Activated naive CD8-positive, alpha-beta T cell treated with anti-CD3 and anti-CD28 coated beads, Interleukin-2, amount 10 ng/mL, durations not matched to agents 7 days and 5 days (primary cell): ENCODE measurements at regions not wholly inside any gene's neighbourhood (a gene's known extent, or its start where the extent isn't known, plus 50 kb on each side); places are given as distances from the start of the nearest gene placed in this dataset.
"Not testable (repeated sequence)": the region's sequence is repeated elsewhere in the genome, so short reads cannot be mapped to it uniquely, and the experiment has no call there.

Experiments used
- ATAC-seq: fragments of 150-1000 bp; cut with Tn5 transposase; one replicate; pipeline ENCODE4 v1.10.0; 2021; ENCODE audit warnings: low read depth, moderate library complexity
- POLR2A ChIA-PET: fragments of 350-600 bp; sonication (Branson Sonifier 250); formaldehyde crosslinking; loops from one replicate; lab custom pipeline; 2021; ENCODE audit warnings: antibody characterized with exemption; lab: Charles Lee
- DNase-seq: peaks from one replicate; pipeline ENCODE4 v3.0.0; 2021
- H3K27ac Mint-ChIP-seq: one replicate; pipeline ENCODE4 v1.8.0; 2022; ENCODE audit warnings: mild to moderate bottlenecking, mixed read lengths
- H3K27me3 Mint-ChIP-seq: one replicate; pipeline ENCODE4 v1.8.0; 2022; ENCODE audit warnings: mild to moderate bottlenecking, moderate library complexity, mixed read lengths
- H3K36me3 Mint-ChIP-seq: one replicate; pipeline ENCODE4 v1.8.0; 2021; ENCODE audit warnings: mild to moderate bottlenecking, mixed read lengths
- H3K4me1 Mint-ChIP-seq: one replicate; pipeline ENCODE4 v1.8.0; 2021; ENCODE audit warnings: mixed read lengths
- H3K4me3 Mint-ChIP-seq: one replicate; pipeline ENCODE4 v1.8.0; 2022; ENCODE audit warnings: mild to moderate bottlenecking, moderate library complexity, mixed read lengths
- H3K9me3 Mint-ChIP-seq: one replicate; pipeline ENCODE4 v1.8.0; 2021; ENCODE audit warnings: mixed read lengths

DNA sequence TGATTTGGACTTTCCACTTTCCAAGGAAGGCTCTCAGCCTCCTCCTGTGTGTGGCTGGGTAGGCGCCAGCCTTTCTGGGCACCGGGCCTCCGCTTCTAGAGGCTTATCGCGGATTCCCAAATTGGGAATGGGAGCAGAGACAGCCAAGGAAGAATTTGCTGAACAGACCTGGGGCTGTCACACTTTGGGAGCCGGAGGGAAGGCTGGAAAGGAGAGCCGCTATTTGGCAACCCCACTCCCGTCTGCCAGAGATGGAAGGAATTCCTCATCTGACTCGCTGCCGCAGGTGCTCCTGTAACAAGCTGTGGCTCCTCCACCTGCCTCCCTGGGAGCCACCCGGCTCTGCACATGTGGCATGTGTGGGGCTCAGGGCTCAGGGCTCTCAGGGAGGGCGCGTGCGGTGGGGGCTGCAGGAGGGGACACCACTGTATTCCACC lies 50.8 kb upstream of the ECHDC3 start:
- Mint-ChIP-seq H3K27me3 (peaks cover 2% of the 10 kb centered on the region), H3K27ac (no peak overlapping the region), H3K9me3 (no peaks in the 10 kb centered on the region), H3K36me3 (no peaks in the 10 kb centered on the region), H3K4me1 (peaks cover 6% of the 10 kb centered on the region), H3K4me3 (no peak overlapping the region)
- ATAC-seq (no peak), DNase-seq (no peak)
- POLR2A ChIA-PET, result no interaction called here

DNA sequence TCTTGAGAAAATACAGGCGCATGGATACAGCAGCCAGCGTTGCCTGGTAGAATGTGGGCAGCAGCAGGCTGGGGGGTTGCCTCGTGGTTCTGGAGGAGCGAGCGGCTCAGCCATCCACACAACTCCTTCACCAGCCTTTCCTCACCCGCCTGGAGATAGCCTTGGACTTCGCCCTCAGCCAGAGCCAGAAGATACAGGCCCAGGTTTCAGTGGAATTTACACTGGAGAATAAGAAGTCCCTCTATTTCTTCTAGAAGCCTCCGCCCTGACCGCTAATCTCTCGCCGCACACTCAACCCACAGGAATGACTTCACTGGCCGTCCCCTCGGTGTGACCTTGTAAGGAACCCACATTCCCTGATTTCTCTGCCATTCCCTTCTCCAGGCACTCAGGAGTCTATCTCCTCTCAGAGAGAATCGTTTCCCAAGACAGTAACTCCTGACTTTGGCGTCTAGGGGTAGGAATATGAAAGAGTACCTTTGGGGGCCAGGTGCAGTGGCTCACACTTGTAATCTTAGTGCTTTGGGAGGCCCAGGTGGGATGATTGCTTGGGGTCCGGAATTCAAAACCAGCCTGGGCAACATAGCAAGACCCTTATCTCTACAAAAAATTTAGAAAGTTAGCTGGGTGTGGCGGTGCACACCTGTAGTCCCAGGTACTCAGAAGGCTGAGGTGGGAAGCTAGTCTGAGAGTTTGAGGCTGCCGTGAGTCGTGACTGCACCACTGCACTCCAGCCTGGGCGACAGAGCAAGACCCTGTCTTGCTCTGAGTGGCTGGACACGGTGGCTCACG lies 52.0 kb upstream of the ECHDC3 start:
- DNase-seq (no peak), ATAC-seq (no peak)
- peaks cover 15% of the 10 kb centered on the region for H3K4me1 Mint-ChIP-seq
- POLR2A ChIA-PET, result no interaction called here
- H3K36me3 Mint-ChIP-seq, result no peaks in the 10 kb centered on the region
- H3K4me3 Mint-ChIP-seq, result no peak overlapping the region
- H3K27ac Mint-ChIP-seq, result no peak overlapping the region
- no peaks in the 10 kb centered on the region for H3K9me3 Mint-ChIP-seq
- H3K27me3 Mint-ChIP-seq, result peaks cover 2% of the 10 kb centered on the region

DNA sequence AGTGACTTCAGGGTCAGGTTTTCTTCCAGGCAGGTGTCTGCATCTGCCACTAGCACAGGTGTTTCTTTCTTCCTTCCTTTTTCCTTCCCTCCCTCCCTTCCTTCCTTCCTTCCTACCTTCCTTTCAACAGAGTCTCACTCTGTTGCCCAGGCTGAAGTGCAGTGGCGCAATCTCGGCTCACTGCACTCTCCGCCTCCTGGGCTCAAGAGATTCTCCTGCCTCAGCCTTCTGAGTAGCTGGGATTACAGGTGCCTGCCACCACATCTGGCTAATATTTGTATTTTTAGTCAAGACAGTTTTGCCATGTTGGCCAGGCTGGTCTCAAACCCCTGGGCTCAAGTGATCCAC lies 53.8 kb upstream of the ECHDC3 start:
- DNase-seq, H3K36me3 Mint-ChIP-seq, H3K4me3 Mint-ChIP-seq, H3K27ac Mint-ChIP-seq, ATAC-seq, POLR2A ChIA-PET, H3K9me3 Mint-ChIP-seq, H3K27me3 Mint-ChIP-seq: not testable (repeated sequence)
- peaks cover 32% of the 10 kb centered on the region for H3K4me1 Mint-ChIP-seq

DNA sequence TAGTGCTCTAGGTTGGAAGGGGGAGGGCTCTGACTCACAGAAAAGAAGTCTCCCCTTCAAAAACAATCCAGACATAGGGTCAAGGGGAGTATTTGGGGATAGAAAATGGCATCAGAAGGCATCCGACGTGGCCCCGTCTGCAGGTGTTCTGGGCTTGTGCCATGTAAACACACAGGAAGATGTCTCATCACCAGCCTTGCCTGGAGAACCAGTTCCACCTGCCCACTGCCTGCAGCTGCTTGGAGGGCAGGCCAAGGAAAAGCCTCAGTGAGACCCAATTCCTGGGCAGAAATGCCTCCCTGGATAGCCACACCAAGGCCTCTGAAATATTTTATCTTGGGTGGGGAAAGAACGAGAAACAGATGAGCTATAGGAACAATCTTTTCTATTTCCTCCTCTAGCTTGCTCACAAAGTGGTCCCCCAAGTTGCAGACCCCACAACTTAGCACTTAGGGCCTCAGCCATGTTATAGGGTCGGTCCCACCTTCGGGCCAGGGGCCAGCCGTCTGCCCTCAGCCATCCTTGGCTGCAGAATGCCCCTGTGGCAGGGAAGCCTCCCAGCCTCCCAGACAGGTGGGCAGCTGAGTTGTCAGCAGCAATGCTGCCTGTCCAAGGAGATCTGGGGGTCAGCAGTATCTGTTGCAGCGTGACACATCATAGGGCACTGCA lies 54.3 kb upstream of the ECHDC3 start:
- ATAC-seq, result no peak
- POLR2A ChIA-PET, result interaction anchor here (0.6 kb wide), 1 partner anchor 1241 kb away, joined by 4 read pairs; no protein-coding TSS in a partner anchor
- Mint-ChIP-seq H3K36me3 (no peaks in the 10 kb centered on the region), H3K27ac (peak overlapping the region; percentile 19), H3K9me3 (no peaks in the 10 kb centered on the region), H3K4me1 (peaks cover 32% of the 10 kb centered on the region), H3K27me3 (no peaks in the 10 kb centered on the region), H3K4me3 (no peak overlapping the region)
- no peak for DNase-seq

DNA sequence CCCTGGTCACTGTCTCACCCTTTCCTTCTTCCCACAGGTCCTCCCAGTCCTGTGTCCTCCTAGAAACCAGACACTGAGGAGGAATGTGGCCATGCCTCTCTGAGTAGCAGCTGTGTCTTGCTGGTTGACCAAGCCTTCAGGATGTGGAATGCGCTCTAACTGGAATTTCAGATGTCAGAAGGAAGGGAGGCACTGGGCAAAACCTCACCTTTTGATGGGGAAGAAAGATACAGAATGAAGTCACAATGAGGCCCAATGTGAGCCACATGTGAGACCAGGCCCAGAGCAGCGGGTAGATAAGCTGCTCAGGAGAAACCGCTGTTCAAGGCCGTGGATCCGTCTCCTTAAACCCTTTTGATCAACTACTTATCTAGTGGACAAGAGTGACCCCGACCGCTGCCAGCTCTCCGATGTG lies 54.8 kb upstream of the ECHDC3 start:
- POLR2A ChIA-PET, result interaction anchor here (0.6 kb wide), 1 partner anchor 1241 kb away, joined by 4 read pairs; no protein-coding TSS in a partner anchor
- H3K27ac Mint-ChIP-seq, result peak overlapping the region; percentile 19
- ATAC-seq, result no peak

DNA sequence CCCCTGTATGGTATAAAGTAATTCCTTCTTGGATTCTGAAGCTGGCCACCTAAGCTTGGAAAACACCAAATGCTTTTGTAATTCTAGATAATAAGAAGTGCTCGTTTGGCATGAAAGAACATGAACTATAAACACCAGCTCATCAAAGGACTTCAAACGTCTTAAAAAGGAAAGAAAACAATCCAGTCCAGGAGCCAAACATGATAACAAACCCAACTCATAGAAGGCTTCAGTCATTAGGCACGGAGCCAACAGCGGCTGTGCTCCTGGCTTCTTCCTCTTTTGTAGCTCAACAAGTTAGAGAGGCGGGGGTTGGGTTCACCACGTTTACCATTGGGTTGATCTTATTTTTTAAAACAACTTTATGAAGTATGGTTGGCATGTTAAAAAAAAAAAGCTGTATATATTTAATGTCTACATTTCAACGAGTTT lies 56.4 kb upstream of the ECHDC3 start:
- H3K27me3 Mint-ChIP-seq, result peaks cover 4% of the 10 kb centered on the region
- ATAC-seq (no peak), DNase-seq (no peak)
- H3K9me3 Mint-ChIP-seq, result no peaks in the 10 kb centered on the region
- H3K4me1 Mint-ChIP-seq, result peaks cover 37% of the 10 kb centered on the region
- H3K27ac Mint-ChIP-seq, result peak overlapping the region; percentile 92
- H3K4me3 Mint-ChIP-seq, result peak overlapping the region; percentile 80
- POLR2A ChIA-PET, result interaction anchor here (1.1 to 2.7 kb wide), 5 partner anchors 24 to 77 kb away, joined by 3 to 14 read pairs (median 7); partner anchors contain the start of gene USP6NL
- no peaks in the 10 kb centered on the region for H3K36me3 Mint-ChIP-seq

More for the DNA sequence above, 54.8 kb upstream of the ECHDC3 start:
- Mint-ChIP-seq H3K36me3 (no peaks in the 10 kb centered on the region), H3K9me3 (no peaks in the 10 kb centered on the region), H3K4me3 (no peak overlapping the region), H3K4me1 (peaks cover 35% of the 10 kb centered on the region), H3K27me3 (no peaks in the 10 kb centered on the region)
- no peak for DNase-seq

DNA sequence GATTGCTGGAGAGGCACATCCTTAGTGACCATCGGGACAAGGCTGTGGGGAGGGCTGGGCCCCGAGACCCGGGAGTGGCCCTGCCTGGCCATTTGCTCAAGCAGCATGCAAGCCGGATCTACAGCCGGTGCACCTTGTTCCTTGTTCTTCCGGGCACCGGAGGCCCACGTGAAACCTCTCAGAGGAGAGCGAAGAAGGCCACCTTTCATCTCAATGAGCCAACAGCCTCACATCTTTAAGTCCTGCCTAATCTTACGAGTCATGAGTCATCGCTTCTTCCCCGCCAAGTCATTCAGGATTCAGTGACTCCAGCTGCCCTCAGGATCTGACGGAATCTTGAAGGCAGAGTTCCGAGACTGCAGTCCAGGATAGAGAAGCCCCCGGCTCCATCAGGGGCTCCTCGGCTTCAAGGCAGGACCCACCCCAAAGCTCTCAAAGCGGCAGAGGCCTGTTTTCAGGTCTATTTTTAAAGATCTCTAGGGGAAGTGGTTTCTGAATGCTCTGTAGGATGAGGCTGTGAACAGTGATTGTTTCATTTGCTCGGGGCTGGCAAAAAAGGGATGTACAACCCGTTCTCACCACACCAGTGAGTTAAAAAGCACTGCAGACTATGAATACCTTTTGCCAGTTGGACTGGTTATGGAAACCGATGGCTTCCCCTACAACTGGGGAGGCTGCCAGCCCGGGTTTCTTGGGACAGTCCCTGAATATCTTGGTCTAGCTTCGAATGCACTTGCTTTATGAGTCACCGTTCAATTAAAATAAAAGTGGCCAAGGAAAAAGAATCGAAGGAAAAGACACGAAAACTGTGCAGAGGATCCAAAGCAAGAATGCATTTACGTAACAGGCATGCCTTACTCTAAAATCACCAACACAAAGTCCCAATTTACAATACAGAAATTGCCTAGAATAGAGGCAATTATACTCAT lies 57.2 kb upstream of the ECHDC3 start:
- ATAC-seq, result peak; percentile 93
- peaks cover 6% of the 10 kb centered on the region for H3K27me3 Mint-ChIP-seq
- H3K36me3 Mint-ChIP-seq, result no peaks in the 10 kb centered on the region
- peaks cover 37% of the 10 kb centered on the region for H3K4me1 Mint-ChIP-seq
- POLR2A ChIA-PET, result interaction anchor here (0.8 to 2.7 kb wide), 6 partner anchors 10 to 76 kb away, joined by 3 to 14 read pairs (median 6); partner anchors contain the start of gene USP6NL
- peak overlapping the region; percentile 84 for H3K4me3 Mint-ChIP-seq
- H3K9me3 Mint-ChIP-seq, result no peaks in the 10 kb centered on the region
- H3K27ac Mint-ChIP-seq, result peak overlapping the region; percentile 99
- DNase-seq, result peak; percentile 77

DNA sequence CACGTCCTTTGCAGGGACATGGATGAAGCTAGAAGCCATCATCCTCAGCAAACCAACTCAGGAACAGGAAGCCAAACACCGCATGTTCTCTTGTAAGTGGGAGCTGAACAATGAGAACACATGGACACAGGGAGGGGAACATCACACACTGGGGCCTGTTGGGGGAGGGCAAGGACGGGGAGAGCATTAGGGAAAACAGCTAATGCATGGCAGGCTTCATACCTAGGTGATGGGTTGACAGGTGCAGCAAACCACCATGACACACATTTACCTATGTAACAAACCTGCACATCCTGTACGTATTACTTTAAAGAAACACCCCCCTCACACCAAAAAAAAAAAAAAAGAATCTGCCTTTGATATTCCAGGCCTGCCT lies 57.9 kb upstream of the ECHDC3 start:
- peak; percentile 27 for ATAC-seq
- not testable (repeated sequence) for H3K27me3 Mint-ChIP-seq, DNase-seq, H3K36me3 Mint-ChIP-seq, H3K9me3 Mint-ChIP-seq
- H3K27ac Mint-ChIP-seq, result peak overlapping the region; percentile 99
- H3K4me1 Mint-ChIP-seq, result peaks cover 37% of the 10 kb centered on the region
- POLR2A ChIA-PET, result interaction anchor here (0.9 to 2.7 kb wide), 3 partner anchors 9 to 75 kb away, joined by 4 to 14 read pairs (median 7); no protein-coding TSS in a partner anchor
- H3K4me3 Mint-ChIP-seq, result peak overlapping the region; percentile 84

DNA sequence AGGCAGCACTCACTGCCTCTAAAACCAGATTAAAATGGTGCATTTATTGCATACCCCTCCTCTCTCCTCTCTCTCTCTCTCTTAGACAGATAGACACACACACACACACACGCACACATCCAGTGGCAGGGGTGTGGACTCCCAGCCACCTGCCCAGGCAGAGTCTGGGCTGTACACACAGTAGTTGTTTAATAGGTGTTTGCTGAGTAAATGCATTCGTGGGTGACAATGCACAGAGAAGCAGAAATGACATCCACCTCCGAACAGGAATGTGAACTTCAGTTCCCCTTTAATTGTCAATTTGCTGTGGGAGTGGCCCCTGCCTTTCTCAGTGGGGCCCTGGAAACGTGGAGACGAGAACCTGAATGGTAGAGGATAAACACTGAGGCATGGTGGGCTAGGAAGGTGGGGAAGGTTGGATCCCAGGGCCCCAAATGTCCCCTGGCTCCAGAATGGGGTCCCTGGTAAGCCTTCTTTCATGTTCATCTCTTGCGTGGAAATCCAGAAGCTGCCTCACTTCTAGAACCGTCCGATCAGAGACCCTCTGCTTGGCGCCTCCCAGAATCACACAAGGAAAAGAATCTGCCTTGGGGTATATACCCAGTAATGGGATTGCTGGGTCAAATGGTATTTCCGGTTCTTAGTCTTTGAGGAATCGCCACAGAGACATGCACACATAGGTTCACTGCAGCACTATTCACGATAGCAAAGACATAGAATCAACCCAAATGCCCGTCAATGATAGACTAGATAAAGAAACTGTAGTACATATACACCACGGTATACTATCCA lies 58.5 kb upstream of the ECHDC3 start:
- peak overlapping the region; percentile 84 for H3K4me3 Mint-ChIP-seq
- H3K36me3 Mint-ChIP-seq, result no peaks in the 10 kb centered on the region
- peak overlapping the region; percentile 99 for H3K27ac Mint-ChIP-seq
- ATAC-seq (no peak), DNase-seq (no peak)
- H3K27me3 Mint-ChIP-seq, result peaks cover 8% of the 10 kb centered on the region
- POLR2A ChIA-PET, result interaction anchor here (2.3 to 2.7 kb wide), 2 partner anchors 26 to 75 kb away, joined by 7 to 14 read pairs; no protein-coding TSS in a partner anchor
- H3K4me1 Mint-ChIP-seq, result peaks cover 37% of the 10 kb centered on the region
- H3K9me3 Mint-ChIP-seq, result no peaks in the 10 kb centered on the region

- Mint-ChIP-seq H3K9me3 (no peaks in the 10 kb centered on the region), H3K36me3 (no peaks in the 10 kb centered on the region), H3K4me3 (no peak overlapping the region), H3K27ac (no peak overlapping the region), H3K4me1 (peaks cover 37% of the 10 kb centered on the region), H3K27me3 (peaks cover 8% of the 10 kb centered on the region)
- ATAC-seq (no peak), DNase-seq (no peak)
- POLR2A ChIA-PET, result interaction anchor here (0.7 to 1.1 kb wide), 2 partner anchors 68 to 532 kb away, joined by 3 read pairs; no protein-coding TSS in a partner anchor
These were observed 59.3 kb upstream of the ECHDC3 start for GRCh38 chr10:11682851-11683250.

DNA sequence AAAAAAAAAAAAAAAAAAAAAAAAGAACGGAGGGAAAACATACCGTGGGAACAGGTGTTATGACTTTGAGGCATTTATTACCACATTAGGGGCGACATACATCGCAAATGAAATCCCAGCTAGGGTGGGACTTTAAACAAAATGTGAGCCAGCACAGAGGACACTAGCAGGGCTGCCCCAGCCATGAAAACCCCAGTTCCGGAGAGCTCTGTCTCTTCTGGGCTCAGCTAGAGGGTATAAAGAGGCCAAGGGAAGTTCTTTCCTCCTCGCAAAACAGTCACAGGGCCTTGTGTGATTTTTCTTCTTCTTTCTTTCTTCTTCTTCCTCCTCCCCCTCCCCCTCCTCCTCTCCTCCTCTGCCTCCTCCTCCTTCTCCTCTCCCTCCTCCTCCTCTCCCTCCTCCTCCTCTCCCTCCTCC lies 59.9 kb upstream of the ECHDC3 start:
- Mint-ChIP-seq H3K4me3 (no peak overlapping the region), H3K9me3 (no peaks in the 10 kb centered on the region), H3K4me1 (peaks cover 36% of the 10 kb centered on the region), H3K27me3 (peaks cover 8% of the 10 kb centered on the region), H3K36me3 (no peaks in the 10 kb centered on the region), H3K27ac (no peak overlapping the region)
- DNase-seq (no peak), ATAC-seq (no peak)
- POLR2A ChIA-PET, result interaction anchor here (0.7 to 1.1 kb wide), 2 partner anchors 67 to 533 kb away, joined by 3 read pairs; no protein-coding TSS in a partner anchor

- Mint-ChIP-seq H3K9me3 (peaks cover 4% of the 10 kb centered on the region), H3K4me1 (peaks cover 25% of the 10 kb centered on the region), H3K36me3 (peaks cover 1% of the 10 kb centered on the region), H3K27me3 (peaks cover 10% of the 10 kb centered on the region), H3K4me3 (no peak overlapping the region), H3K27ac (no peak overlapping the region)
- no peak for DNase-seq
- POLR2A ChIA-PET, result no interaction called here
- no peak for ATAC-seq
These were observed 61.7 kb upstream of the ECHDC3 start for GRCh38 chr10:11680496-11680895.
